Amniotic stem cell (primary cell): ENCODE measurements at regions not wholly inside any gene's neighbourhood (a gene's known extent, or its start where the extent isn't known, plus 50 kb on each side); places are given as distances from the start of the nearest gene placed in this dataset.
"Not testable (repeated sequence)": the region's sequence is repeated elsewhere in the genome, so short reads cannot be mapped to it uniquely, and the experiment has no call there.

Experiments used
- DNase-seq: peaks from one replicate; lab custom pipeline; 2025; lab: John Stamatoyannopoulos, UW

GRCh38 chr1:121573881-121574504, 389.2 kb downstream of the SRGAP2C start:
- peak; percentile 32 for DNase-seq

GRCh38 chr1:121574505-121574899, 389.7 kb downstream of the SRGAP2C start:
- not testable (repeated sequence) for DNase-seq

DNA sequence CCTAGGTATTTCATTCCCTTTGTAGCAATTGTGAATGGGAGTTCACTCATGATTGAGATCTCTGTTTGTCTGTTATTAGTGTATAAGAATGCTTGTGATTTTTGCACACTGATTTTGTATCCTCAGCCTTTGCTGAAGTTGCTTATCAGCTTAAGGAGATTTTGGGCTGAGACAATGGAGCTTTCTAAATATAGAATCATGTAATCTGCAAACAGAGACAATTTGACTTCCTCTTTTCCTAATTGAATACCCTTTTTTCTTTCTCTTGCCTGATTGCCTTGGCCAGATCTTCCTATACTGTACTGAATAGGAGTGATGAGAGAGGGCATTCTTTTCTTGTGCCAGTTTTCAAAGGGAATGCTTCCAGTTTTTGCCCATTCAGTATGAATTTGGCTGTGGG, 398.1 kb downstream of the SRGAP2C start:
- DNase-seq, result not testable (repeated sequence)

- DNase-seq, result no peak
Measured at GRCh38 chr1:121586369-121587229, 401.8 kb downstream of the SRGAP2C start.

DNA sequence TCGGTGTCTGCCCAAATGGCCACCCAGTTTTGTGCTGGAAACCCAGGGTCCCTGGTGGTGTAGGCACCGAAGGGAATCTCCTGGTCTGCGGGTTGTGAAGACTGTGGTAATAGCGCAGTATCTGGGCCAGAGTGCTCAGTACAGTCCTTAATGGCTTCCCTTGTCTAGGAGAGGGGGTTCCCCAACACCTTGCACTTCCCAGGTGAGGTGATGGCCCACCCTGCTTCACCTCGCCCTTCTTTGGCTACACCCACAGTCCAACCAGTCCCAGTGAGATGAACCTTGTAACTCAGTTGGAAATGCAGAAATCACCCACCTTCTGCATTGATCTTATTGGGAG, 402.4 kb downstream of the SRGAP2C start:
- no peak for DNase-seq

- no peak for DNase-seq
Measured at GRCh38 chr1:121587777-121588176, 403.0 kb downstream of the SRGAP2C start.

DNA sequence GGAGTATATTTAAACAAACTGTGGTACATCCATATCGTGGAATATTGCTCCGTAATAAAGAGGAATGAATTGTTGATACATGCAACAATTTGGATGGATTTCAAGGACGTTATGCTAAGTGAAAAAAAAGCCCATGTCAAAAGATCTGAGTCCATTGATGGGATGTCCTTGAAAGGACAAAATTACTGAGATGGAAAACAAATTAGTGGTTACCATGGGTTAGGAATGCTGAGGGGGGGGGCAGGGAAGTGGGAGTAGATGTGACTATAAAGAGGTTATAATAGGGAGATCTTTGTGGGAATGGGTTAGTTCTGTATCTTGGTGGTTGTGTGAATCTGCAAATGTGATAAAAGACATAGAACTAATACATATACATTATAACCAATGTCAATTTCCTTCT, 409.3 kb downstream of the SRGAP2C start:
- DNase-seq, result no peak

DNA sequence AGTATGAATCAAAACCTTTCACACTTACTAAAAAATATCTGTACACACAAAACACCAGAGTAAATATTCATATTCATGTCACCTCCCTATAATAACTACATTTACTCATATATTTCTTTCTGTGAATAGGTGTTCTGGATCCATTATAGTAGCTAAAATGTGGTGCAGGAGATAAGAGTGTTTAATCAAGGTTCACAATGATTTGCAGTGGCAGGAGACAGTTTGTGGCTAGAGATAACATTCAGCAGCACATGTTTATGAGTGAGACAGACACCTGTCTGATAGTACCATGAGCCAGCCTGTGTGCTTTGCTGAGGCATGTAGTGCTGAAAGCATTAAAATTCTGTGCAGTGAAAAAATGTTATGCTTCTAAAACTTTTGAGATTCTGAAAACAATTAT, 410.3 kb downstream of the SRGAP2C start:
- no peak for DNase-seq

DNA sequence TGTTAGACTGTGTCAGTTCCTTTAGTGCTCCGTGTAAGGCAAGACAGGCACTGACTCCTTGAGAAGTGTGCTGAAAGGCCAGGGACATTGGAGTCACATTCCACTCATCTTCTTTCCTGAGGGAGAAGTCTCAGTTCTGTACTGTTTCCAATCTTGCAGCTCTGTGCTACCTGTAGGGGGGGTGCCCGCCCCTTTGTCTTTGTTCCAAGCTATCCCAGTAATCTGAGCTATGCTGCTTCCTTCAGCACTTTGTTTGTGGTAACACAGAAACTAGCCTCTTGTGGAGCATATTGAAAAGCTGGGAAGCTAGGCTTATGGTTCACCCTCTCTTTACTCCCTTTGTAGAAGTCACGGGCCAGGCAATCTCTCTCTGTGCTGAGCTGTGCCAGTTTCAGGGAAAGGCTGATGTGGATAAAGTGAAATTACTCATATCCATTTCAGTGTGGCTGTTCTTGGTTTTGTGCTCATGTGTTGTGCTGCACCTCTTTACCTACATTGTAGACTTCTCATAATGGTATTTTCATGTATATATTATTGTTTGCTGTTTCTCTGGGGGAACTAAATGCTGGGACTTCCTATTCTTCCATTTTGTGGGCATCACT, 420.2 kb downstream of the SRGAP2C start:
- DNase-seq, result not testable (repeated sequence)

- not testable (repeated sequence) for DNase-seq
Measured at GRCh38 chr1:121607499-121607898, 422.7 kb downstream of the SRGAP2C start.
